Activated B cell treated with CpG ODN at 0.5 μM for 24 hours (primary cell): ENCODE measurements at regions not wholly inside any gene's neighbourhood (a gene's known extent, or its start where the extent isn't known, plus 50 kb on each side); places are given as distances from the start of the nearest gene placed in this dataset.
"Not testable (repeated sequence)": the region's sequence is repeated elsewhere in the genome, so short reads cannot be mapped to it uniquely, and the experiment has no call there.

Experiments
- ATAC-seq: fragments of 200-7000 bp; cut with Tn5 transposase; one replicate; pipeline ENCODE4 v1.10.0; 2021; ENCODE audit warnings: low read depth, mild to moderate bottlenecking, moderate library complexity
- CTCF ChIA-PET: fragments of 350-600 bp; sonication (Branson Sonifier 250); formaldehyde crosslinking; loops from one replicate; lab custom pipeline; 2021; ENCODE audit warnings: antibody characterized with exemption; lab: Charles Lee
- POLR2A ChIA-PET: fragments of 350-600 bp; sonication (Branson Sonifier 250); formaldehyde crosslinking; loops from one replicate; lab custom pipeline; 2021; ENCODE audit warnings: antibody characterized with exemption; lab: Charles Lee
- DNase-seq: peaks from one replicate; pipeline ENCODE4 v3.0.0; 2022
- H3K27ac Mint-ChIP-seq: one replicate; pipeline ENCODE4 v1.8.0; 2020; ENCODE audit warnings: mixed read lengths
- H3K27me3 Mint-ChIP-seq: one replicate; pipeline ENCODE4 v1.8.0; 2021; ENCODE audit warnings: mixed read lengths
- H3K36me3 Mint-ChIP-seq: one replicate; pipeline ENCODE4 v1.8.0; 2021; ENCODE audit warnings: low read depth, mixed read lengths
- H3K4me1 Mint-ChIP-seq: one replicate; pipeline ENCODE4 v1.8.0; 2021; ENCODE audit warnings: mixed read lengths
- H3K4me3 Mint-ChIP-seq: one replicate; pipeline ENCODE4 v1.8.0; 2020; ENCODE audit warnings: mild to moderate bottlenecking, mixed read lengths
- H3K9me3 Mint-ChIP-seq: one replicate; pipeline ENCODE4 v1.8.0; 2020; ENCODE audit warnings: mixed read lengths
- intact Hi-C: fragments of 100-400 bp; cut with micrococcal nuclease; formaldehyde crosslinking; loops from one replicate; pipeline ENCODE4 v1.15.1; 2024
- TF ChIP-seq, protein P1 (sequence below): fragments of 200-600 bp; IDR thresholded peaks from one replicate; pipeline ENCODE4 v1.8.0; 2022; ENCODE audit warnings: antibody characterized with exemption, mild to moderate bottlenecking

DNA sequence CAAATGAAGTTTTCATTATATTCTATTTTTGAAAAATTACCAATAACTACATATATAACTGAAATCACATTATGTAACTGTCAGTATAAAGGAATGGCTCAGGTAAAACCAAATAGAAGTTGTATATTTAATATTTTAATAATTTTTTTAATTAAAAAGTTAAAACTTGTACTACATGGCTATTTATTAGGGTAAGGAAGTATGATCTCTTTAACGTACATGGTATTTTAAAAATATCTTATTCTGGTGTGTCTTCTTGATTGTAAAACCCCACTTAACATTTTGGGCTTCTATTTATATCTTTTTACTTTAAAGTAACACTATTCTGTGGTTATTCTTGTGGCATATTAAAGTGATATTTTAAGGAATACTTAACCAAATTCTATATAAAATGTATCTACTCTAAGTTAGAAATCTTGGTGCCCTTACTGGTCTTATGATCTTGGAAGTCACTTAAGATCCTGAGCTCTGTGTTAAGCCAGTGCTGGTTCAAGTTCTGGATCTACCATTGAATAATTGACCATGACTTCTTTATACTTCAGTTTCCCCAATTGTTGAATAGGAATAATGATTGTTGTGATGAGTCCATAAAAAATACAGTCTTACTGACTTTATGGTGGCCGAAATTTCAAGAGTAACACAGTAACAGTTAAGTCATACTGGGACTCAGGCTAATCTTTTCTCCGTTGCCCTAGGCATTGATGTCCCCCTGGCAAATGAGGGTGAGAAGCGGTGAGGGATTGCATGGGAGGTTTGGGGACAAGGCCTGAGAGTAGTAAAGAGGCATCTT is 97.1 kb upstream of the TPTE start:
- ATAC-seq, H3K4me3 Mint-ChIP-seq, H3K36me3 Mint-ChIP-seq, H3K4me1 Mint-ChIP-seq, POLR2A ChIA-PET, CTCF ChIA-PET, H3K27me3 Mint-ChIP-seq, H3K9me3 Mint-ChIP-seq, H3K27ac Mint-ChIP-seq, DNase-seq, intact Hi-C loops: not testable (repeated sequence)

GRCh38 chr21:10424887-10425145 is 96.6 kb upstream of the TPTE start:
- H3K27me3 Mint-ChIP-seq, H3K27ac Mint-ChIP-seq, POLR2A ChIA-PET, DNase-seq, H3K4me1 Mint-ChIP-seq, H3K4me3 Mint-ChIP-seq, intact Hi-C loops, CTCF ChIA-PET, H3K36me3 Mint-ChIP-seq, ATAC-seq, H3K9me3 Mint-ChIP-seq: not testable (repeated sequence)

- no peaks in the 10 kb centered on the region for H3K27me3 Mint-ChIP-seq
- no peaks in the 10 kb centered on the region for H3K36me3 Mint-ChIP-seq
- no peaks in the 10 kb centered on the region for H3K4me1 Mint-ChIP-seq
- ATAC-seq = no peak
- TF ChIP-seq, protein P1, sequence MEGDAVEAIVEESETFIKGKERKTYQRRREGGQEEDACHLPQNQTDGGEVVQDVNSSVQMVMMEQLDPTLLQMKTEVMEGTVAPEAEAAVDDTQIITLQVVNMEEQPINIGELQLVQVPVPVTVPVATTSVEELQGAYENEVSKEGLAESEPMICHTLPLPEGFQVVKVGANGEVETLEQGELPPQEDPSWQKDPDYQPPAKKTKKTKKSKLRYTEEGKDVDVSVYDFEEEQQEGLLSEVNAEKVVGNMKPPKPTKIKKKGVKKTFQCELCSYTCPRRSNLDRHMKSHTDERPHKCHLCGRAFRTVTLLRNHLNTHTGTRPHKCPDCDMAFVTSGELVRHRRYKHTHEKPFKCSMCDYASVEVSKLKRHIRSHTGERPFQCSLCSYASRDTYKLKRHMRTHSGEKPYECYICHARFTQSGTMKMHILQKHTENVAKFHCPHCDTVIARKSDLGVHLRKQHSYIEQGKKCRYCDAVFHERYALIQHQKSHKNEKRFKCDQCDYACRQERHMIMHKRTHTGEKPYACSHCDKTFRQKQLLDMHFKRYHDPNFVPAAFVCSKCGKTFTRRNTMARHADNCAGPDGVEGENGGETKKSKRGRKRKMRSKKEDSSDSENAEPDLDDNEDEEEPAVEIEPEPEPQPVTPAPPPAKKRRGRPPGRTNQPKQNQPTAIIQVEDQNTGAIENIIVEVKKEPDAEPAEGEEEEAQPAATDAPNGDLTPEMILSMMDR = no peak
- no peak for DNase-seq
- no peaks in the 10 kb centered on the region for H3K9me3 Mint-ChIP-seq
- H3K27ac Mint-ChIP-seq = no peak overlapping the region
- CTCF ChIA-PET = no interaction called here
- POLR2A ChIA-PET = no interaction called here
- intact Hi-C loops = no loop called here
- no peak overlapping the region for H3K4me3 Mint-ChIP-seq
Measured at GRCh38 chr21:10425856-10426255, 95.5 kb upstream of the TPTE start.

DNA sequence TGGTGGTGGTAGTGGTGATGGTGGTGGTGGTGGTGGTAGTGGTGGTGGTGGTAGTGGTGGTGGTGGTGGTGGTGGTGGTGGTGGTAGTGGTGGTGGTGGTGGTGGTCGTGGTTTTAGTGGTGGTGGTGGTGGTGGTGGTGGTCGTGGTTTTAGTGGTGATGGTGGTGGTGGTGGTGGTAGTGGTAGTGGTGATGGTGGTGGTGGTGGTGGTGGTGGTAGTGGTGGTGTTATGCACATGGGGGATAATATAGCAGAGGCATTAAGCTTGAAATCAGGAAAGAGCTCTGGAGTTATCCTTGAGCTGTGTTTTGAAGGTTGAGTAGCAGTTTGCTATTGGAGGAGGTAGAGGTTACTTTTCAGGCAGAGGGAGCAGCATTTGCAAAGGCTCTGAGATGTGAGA is 94.6 kb upstream of the TPTE start:
- H3K27ac Mint-ChIP-seq, H3K36me3 Mint-ChIP-seq, DNase-seq, ATAC-seq, H3K4me3 Mint-ChIP-seq, H3K4me1 Mint-ChIP-seq, H3K27me3 Mint-ChIP-seq, intact Hi-C loops, POLR2A ChIA-PET, H3K9me3 Mint-ChIP-seq, CTCF ChIA-PET: not testable (repeated sequence)

- H3K9me3 Mint-ChIP-seq, H3K36me3 Mint-ChIP-seq, POLR2A ChIA-PET, DNase-seq, H3K4me1 Mint-ChIP-seq, ATAC-seq, H3K27me3 Mint-ChIP-seq, CTCF ChIA-PET, H3K4me3 Mint-ChIP-seq, intact Hi-C loops, H3K27ac Mint-ChIP-seq: not testable (repeated sequence)
Measured at GRCh38 chr21:10427277-10427676, 94.1 kb upstream of the TPTE start.

- ATAC-seq, H3K4me3 Mint-ChIP-seq, H3K36me3 Mint-ChIP-seq, H3K27me3 Mint-ChIP-seq, H3K4me1 Mint-ChIP-seq, CTCF ChIA-PET, POLR2A ChIA-PET, H3K27ac Mint-ChIP-seq, DNase-seq, H3K9me3 Mint-ChIP-seq, intact Hi-C loops: not testable (repeated sequence)
Measured at GRCh38 chr21:10428981-10429534, 92.3 kb upstream of the TPTE start.

GRCh38 chr21:10430005-10430404 is 91.4 kb upstream of the TPTE start:
- intact Hi-C loops = no loop called here

DNA sequence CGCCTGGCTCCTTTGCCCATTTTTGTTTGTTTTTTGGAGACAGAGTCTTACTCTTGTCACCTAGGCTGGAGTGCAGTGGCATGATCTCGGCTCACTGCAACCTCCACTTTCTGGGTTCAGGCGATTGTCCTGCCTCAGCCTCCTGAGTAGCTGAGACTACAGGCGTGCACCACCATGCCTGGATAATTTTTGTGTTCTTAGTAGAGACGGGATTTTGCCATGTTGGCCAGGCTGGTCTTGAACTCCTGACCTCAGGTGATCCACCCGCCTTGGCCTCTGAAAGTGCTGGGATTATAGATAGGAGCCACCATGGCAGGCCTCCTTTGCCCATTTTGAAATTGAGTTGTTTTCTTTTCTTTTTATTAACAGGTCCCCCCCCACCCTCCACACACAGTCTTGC is 89.4 kb upstream of the TPTE start:
- H3K4me3 Mint-ChIP-seq, H3K9me3 Mint-ChIP-seq, DNase-seq, H3K36me3 Mint-ChIP-seq, intact Hi-C loops, CTCF ChIA-PET, H3K27ac Mint-ChIP-seq, H3K4me1 Mint-ChIP-seq, ATAC-seq, H3K27me3 Mint-ChIP-seq, POLR2A ChIA-PET: not testable (repeated sequence)

More at GRCh38 chr21:10430005-10430404, 91.4 kb upstream of the TPTE start:
- H3K4me1 Mint-ChIP-seq = no peaks in the 10 kb centered on the region
- H3K4me3 Mint-ChIP-seq = no peak overlapping the region
- TF ChIP-seq, protein P1 = no peak
- H3K27ac Mint-ChIP-seq = no peak overlapping the region
- ChIA-PET CTCF (no interaction called here), POLR2A (no interaction called here)
- ATAC-seq (no peak), DNase-seq (no peak)
- no peaks in the 10 kb centered on the region for H3K27me3 Mint-ChIP-seq
- H3K9me3 Mint-ChIP-seq = peaks cover 3% of the 10 kb centered on the region
- H3K36me3 Mint-ChIP-seq = no peaks in the 10 kb centered on the region

DNA sequence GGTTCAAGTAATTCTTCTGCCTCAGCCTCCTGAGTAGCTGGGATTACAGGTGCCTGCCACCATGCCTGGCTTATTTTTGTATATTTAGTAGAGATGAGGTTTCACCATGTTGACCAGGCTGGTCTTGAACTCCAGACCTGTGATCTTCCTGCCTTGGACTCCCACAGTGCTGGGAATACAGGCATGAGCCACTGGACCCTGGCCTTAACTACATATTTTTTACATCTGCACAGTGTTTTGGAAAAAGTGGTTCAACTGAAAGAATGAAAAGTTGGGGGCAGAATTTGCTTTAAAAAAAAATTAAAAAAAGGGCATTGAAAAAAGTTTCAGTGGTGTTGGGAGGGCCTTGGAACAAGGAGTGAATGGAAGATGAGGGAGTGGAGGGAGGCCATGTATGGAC is 88.9 kb upstream of the TPTE start:
- intact Hi-C loops, H3K27ac Mint-ChIP-seq, ATAC-seq, CTCF ChIA-PET, H3K36me3 Mint-ChIP-seq, H3K4me3 Mint-ChIP-seq, H3K9me3 Mint-ChIP-seq, POLR2A ChIA-PET, DNase-seq, H3K27me3 Mint-ChIP-seq, H3K4me1 Mint-ChIP-seq: not testable (repeated sequence)

GRCh38 chr21:10437977-10438376 is 83.4 kb upstream of the TPTE start:
- H3K36me3 Mint-ChIP-seq, H3K4me3 Mint-ChIP-seq, CTCF ChIA-PET, H3K4me1 Mint-ChIP-seq, H3K9me3 Mint-ChIP-seq, POLR2A ChIA-PET, intact Hi-C loops, H3K27ac Mint-ChIP-seq, DNase-seq, ATAC-seq, H3K27me3 Mint-ChIP-seq: not testable (repeated sequence)

GRCh38 chr21:10440639-10441038 is 80.7 kb upstream of the TPTE start:
- intact Hi-C loops, CTCF ChIA-PET, H3K4me3 Mint-ChIP-seq, H3K27me3 Mint-ChIP-seq, H3K9me3 Mint-ChIP-seq, H3K27ac Mint-ChIP-seq, H3K36me3 Mint-ChIP-seq, POLR2A ChIA-PET, DNase-seq, H3K4me1 Mint-ChIP-seq, ATAC-seq: not testable (repeated sequence)
